Rectal smooth muscle tissue (tissue), 1 donor: ENCODE measurements at regions not wholly inside any gene's neighbourhood (a gene's known extent, or its start where the extent isn't known, plus 50 kb on each side); places are given as distances from the start of the nearest gene placed in this dataset.

Source experiments
- H3K27ac ChIP-seq: one replicate; pipeline ENCODE4 v1.7.0; 2013; ENCODE audit warnings: low read depth, low read length, inconsistent platforms
- H3K27me3 ChIP-seq: one replicate; pipeline ENCODE4 v1.7.0; 2013; ENCODE audit warnings: low read length; ENCODE audit not compliant: control insufficient read depth, insufficient read depth
- H3K36me3 ChIP-seq: one replicate; pipeline ENCODE4 v1.7.0; 2013; ENCODE audit warnings: low read length; ENCODE audit not compliant: control insufficient read depth, insufficient read depth
- H3K4me1 ChIP-seq: one replicate; pipeline ENCODE4 v1.7.0; 2013; ENCODE audit warnings: low read length; ENCODE audit not compliant: control insufficient read depth, insufficient read depth
- H3K4me3 ChIP-seq: one replicate; pipeline ENCODE4 v1.7.0; 2013; ENCODE audit warnings: low read length
- H3K9ac ChIP-seq: one replicate; pipeline ENCODE4 v1.7.0; 2013; ENCODE audit warnings: low read length

- Histone ChIP-seq H3K36me3 (no peaks in the 10 kb centered on the region), H3K27me3 (no peaks in the 10 kb centered on the region), H3K9ac (no peak overlapping the region), H3K27ac (no peak overlapping the region), H3K4me1 (no peaks in the 10 kb centered on the region), H3K4me3 (no peak overlapping the region)
Observed at GRCh38 chr20:60506061-60506460, 547.8 kb downstream of the CDH26 start.

- no peaks in the 10 kb centered on the region for H3K27me3 ChIP-seq
- H3K9ac ChIP-seq: no peak overlapping the region
- H3K27ac ChIP-seq: no peak overlapping the region
- H3K36me3 ChIP-seq: no peaks in the 10 kb centered on the region
- no peak overlapping the region for H3K4me3 ChIP-seq
- no peaks in the 10 kb centered on the region for H3K4me1 ChIP-seq
Observed at GRCh38 chr20:60507087-60507694, 549.0 kb downstream of the CDH26 start.

- Histone ChIP-seq H3K4me1 (no peaks in the 10 kb centered on the region), H3K36me3 (no peaks in the 10 kb centered on the region), H3K4me3 (no peak overlapping the region), H3K27me3 (no peaks in the 10 kb centered on the region), H3K27ac (no peak overlapping the region), H3K9ac (no peak overlapping the region)
Observed at GRCh38 chr20:60509407-60509806, 551.2 kb downstream of the CDH26 start.

- Histone ChIP-seq H3K4me3 (no peak overlapping the region), H3K27ac (no peak overlapping the region), H3K4me1 (no peaks in the 10 kb centered on the region), H3K9ac (no peak overlapping the region), H3K36me3 (no peaks in the 10 kb centered on the region), H3K27me3 (no peaks in the 10 kb centered on the region)
Observed at GRCh38 chr20:60510356-60510755, 552.1 kb downstream of the CDH26 start.

- Histone ChIP-seq H3K4me1 (no peaks in the 10 kb centered on the region), H3K36me3 (no peaks in the 10 kb centered on the region), H3K27ac (no peak overlapping the region), H3K27me3 (no peaks in the 10 kb centered on the region), H3K9ac (no peak overlapping the region), H3K4me3 (no peak overlapping the region)
Observed at GRCh38 chr20:60512443-60512842, 554.2 kb downstream of the CDH26 start.

GRCh38 chr20:60513141-60513540, 554.9 kb downstream of the CDH26 start:
- Histone ChIP-seq H3K27me3 (no peaks in the 10 kb centered on the region), H3K27ac (no peak overlapping the region), H3K36me3 (no peaks in the 10 kb centered on the region), H3K4me3 (no peak overlapping the region), H3K4me1 (no peaks in the 10 kb centered on the region), H3K9ac (no peak overlapping the region)

- no peak overlapping the region for H3K4me3 ChIP-seq
- no peak overlapping the region for H3K27ac ChIP-seq
- H3K27me3 ChIP-seq: no peaks in the 10 kb centered on the region
- H3K36me3 ChIP-seq: no peaks in the 10 kb centered on the region
- H3K9ac ChIP-seq: no peak overlapping the region
- no peaks in the 10 kb centered on the region for H3K4me1 ChIP-seq
Observed at GRCh38 chr20:60516442-60516841, 558.2 kb downstream of the CDH26 start.

GRCh38 chr20:60518022-60518421, 559.8 kb downstream of the CDH26 start:
- no peaks in the 10 kb centered on the region for H3K36me3 ChIP-seq
- no peak overlapping the region for H3K27ac ChIP-seq
- no peak overlapping the region for H3K4me3 ChIP-seq
- no peaks in the 10 kb centered on the region for H3K27me3 ChIP-seq
- H3K4me1 ChIP-seq: no peaks in the 10 kb centered on the region
- no peak overlapping the region for H3K9ac ChIP-seq

GRCh38 chr20:60525397-60525796, 567.2 kb downstream of the CDH26 start:
- no peaks in the 10 kb centered on the region for H3K27me3 ChIP-seq
- H3K27ac ChIP-seq: no peak overlapping the region
- no peaks in the 10 kb centered on the region for H3K4me1 ChIP-seq
- H3K9ac ChIP-seq: no peak overlapping the region
- no peak overlapping the region for H3K4me3 ChIP-seq
- H3K36me3 ChIP-seq: no peaks in the 10 kb centered on the region

- no peaks in the 10 kb centered on the region for H3K4me1 ChIP-seq
- H3K9ac ChIP-seq: no peak overlapping the region
- H3K27me3 ChIP-seq: no peaks in the 10 kb centered on the region
- no peaks in the 10 kb centered on the region for H3K36me3 ChIP-seq
- no peak overlapping the region for H3K4me3 ChIP-seq
- H3K27ac ChIP-seq: no peak overlapping the region
Observed at GRCh38 chr20:60527656-60528055, 569.4 kb downstream of the CDH26 start.

- Histone ChIP-seq H3K27me3 (no peaks in the 10 kb centered on the region), H3K27ac (no peak overlapping the region), H3K36me3 (no peaks in the 10 kb centered on the region), H3K4me3 (no peak overlapping the region), H3K4me1 (no peaks in the 10 kb centered on the region), H3K9ac (no peak overlapping the region)
Observed at GRCh38 chr20:60528141-60528540, 569.9 kb downstream of the CDH26 start.

GRCh38 chr20:60529149-60529548, 570.9 kb downstream of the CDH26 start:
- Histone ChIP-seq H3K36me3 (no peaks in the 10 kb centered on the region), H3K4me1 (no peaks in the 10 kb centered on the region), H3K9ac (no peak overlapping the region), H3K27me3 (no peaks in the 10 kb centered on the region), H3K27ac (no peak overlapping the region), H3K4me3 (no peak overlapping the region)

GRCh38 chr20:60535211-60535610, 577.0 kb downstream of the CDH26 start:
- Histone ChIP-seq H3K4me3 (no peak overlapping the region), H3K27ac (no peak overlapping the region), H3K9ac (no peak overlapping the region), H3K27me3 (no peaks in the 10 kb centered on the region), H3K4me1 (no peaks in the 10 kb centered on the region), H3K36me3 (no peaks in the 10 kb centered on the region)
